Thoracic aorta (tissue), 2 donors: ENCODE measurements at regions not wholly inside any gene's neighbourhood (a gene's known extent, or its start where the extent isn't known, plus 50 kb on each side); places are given as distances from the start of the nearest gene placed in this dataset.

Source experiments
- ATAC-seq: fragments of 150-250 bp; one replicate; pipeline ENCODE4 v1.8.0; 2017; ENCODE audit warnings: low read depth; ENCODE audit not compliant: insufficient number of reproducible peaks, low FRiP score
- DNase-seq: peaks from one replicate; pipeline ENCODE4 v3.0.0-alpha.2; 2020; ENCODE audit warnings: low spot score
- H3K27ac ChIP-seq, 2 donors: fragments of 200-600 bp; sonication (generic); 1 replicate in 1 of 2; 2 replicates in 1 of 2; pipeline ENCODE4 v1.5.1; 2016; ENCODE audit warnings: mild to moderate bottlenecking in 2 of 2, moderate library complexity in 2 of 2
- H3K27me3 ChIP-seq: fragments of 200-600 bp; sonication (generic); replicated peaks from 2 replicates; pipeline ENCODE4 v1.6.0; 2016; ENCODE audit warnings: mild to moderate bottlenecking; ENCODE audit not compliant: insufficient read depth
- H3K36me3 ChIP-seq: fragments of 200-600 bp; sonication (generic); one replicate; pipeline ENCODE4 v1.5.1; 2016
- H3K4me1 ChIP-seq, 2 donors: fragments of 200-600 bp; sonication (generic); 1 replicate in 1 of 2; 2 replicates in 1 of 2; pipeline versions ENCODE4 v1.5.1 to v1.6.0; 2016; ENCODE audit warnings: low read depth in 2 of 2, mild to moderate bottlenecking in 1 of 2; ENCODE audit not compliant: control insufficient read depth in 1 of 2
- H3K4me3 ChIP-seq: fragments of 200-600 bp; sonication (generic); 2 replicates; pipeline ENCODE4 v1.5.1; 2016; ENCODE audit warnings: mild to moderate bottlenecking
- H3K9me3 ChIP-seq: fragments of 200-600 bp; sonication (generic); 2 replicates; pipeline ENCODE4 v1.5.1; 2016
- CTCF ChIP-seq: fragments of 200-600 bp; sonication (generic); IDR thresholded peaks from one replicate; pipeline ENCODE4 v1.5.1; 2019; ENCODE audit warnings: antibody characterized with exemption

DNA sequence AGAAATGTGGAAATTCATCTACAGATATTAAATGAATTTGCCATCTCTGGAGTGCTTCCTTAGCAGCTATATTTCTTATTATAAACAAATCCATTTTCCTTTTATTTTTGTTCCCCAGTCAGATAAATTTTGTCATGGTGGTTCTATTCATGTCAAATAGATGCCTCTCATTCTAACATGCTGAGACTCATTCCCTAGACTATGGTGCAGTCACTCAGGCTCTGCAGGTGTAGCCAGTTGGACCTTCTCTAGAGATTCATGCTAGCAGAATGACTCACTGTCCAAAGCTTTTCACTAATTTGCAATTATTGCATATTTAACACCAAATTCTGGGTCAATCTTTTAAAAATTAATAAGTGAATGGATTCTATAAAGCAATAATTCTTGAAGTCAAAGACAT, 1392.7 kb downstream of the PCDH7 start:
- TF ChIP-seq CTCF = no peak
- Histone ChIP-seq H3K27ac (no peak overlapping the region), H3K9me3 (no peaks in the 10 kb centered on the region), H3K36me3 (no peaks in the 10 kb centered on the region), H3K4me1 (no peaks in the 10 kb centered on the region), H3K27me3 (no peaks in the 10 kb centered on the region), H3K4me3 (no peak overlapping the region)
- DNase-seq (no peak), ATAC-seq (no peak)

DNA sequence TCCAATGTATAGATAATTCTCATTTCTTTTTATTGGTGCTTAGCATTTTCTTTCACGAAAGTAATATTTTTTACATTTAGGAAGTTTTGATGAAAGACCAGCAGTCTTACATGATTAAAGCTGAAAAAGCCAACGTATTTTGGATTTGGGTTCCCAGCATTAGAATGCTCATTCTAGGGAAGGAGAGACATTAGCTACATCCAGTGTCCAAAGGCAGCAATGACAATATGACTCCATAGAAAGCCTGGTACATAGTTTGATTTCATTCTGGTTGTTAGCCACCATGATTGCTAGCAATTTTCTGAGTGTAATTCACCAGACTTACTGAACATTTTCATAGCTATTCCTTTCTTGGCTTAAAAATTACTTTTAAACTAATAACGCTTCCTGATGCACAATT, 1397.5 kb downstream of the PCDH7 start:
- ATAC-seq = no peak
- no peaks in the 10 kb centered on the region for H3K27me3 ChIP-seq
- no peaks in the 10 kb centered on the region for H3K9me3 ChIP-seq
- H3K36me3 ChIP-seq = no peaks in the 10 kb centered on the region
- DNase-seq = no peak
- H3K27ac ChIP-seq = no peak overlapping the region
- H3K4me3 ChIP-seq = no peak overlapping the region
- no peak for TF ChIP-seq CTCF
- no peaks in the 10 kb centered on the region for H3K4me1 ChIP-seq

DNA sequence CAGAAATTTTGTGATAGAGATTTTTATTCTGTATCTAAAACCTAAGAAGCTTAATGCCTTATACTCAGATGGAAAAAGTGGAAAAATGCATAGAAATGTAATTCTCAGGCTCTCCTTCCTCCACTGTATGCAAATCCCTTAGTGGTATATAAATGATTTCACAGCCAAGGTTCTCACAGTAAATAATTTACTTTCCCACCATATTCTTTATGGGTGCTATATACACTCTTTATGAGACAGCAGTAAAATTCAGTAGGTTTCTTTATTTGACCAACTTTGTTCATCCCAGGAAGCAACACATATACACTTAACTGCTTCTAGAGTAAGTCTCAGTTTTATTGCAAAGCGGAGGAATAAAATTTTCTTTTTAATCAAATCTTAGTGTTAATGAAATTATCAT, 1399.7 kb downstream of the PCDH7 start:
- Histone ChIP-seq H3K27ac (no peak overlapping the region), H3K27me3 (no peaks in the 10 kb centered on the region), H3K36me3 (no peaks in the 10 kb centered on the region), H3K4me3 (no peak overlapping the region), H3K4me1 (no peaks in the 10 kb centered on the region), H3K9me3 (no peaks in the 10 kb centered on the region)
- TF ChIP-seq CTCF = no peak
- DNase-seq (no peak), ATAC-seq (no peak)

DNA sequence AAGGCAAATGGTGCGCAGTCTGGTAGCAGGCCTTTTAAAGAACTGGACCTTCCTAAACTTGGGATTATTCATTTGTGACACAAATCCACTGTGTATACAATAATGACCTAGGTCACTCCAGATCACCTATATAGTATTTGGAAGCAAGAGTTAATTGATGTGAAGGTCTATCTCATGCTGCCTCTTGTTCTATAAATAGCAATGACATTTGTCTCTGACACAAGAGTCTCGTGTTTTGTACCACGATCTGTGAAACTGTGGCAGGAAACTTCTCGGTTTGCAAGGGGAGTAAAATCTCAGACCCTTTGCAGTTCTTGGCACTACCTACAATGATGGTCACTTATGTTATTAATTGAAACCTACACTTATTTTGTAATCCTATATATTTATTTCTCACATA, 1408.4 kb downstream of the PCDH7 start:
- Histone ChIP-seq H3K36me3 (no peaks in the 10 kb centered on the region), H3K27me3 (no peaks in the 10 kb centered on the region), H3K4me1 (no peaks in the 10 kb centered on the region), H3K4me3 (no peak overlapping the region), H3K9me3 (no peaks in the 10 kb centered on the region), H3K27ac (no peak overlapping the region)
- ATAC-seq (no peak), DNase-seq (no peak)
- TF ChIP-seq CTCF = no peak

DNA sequence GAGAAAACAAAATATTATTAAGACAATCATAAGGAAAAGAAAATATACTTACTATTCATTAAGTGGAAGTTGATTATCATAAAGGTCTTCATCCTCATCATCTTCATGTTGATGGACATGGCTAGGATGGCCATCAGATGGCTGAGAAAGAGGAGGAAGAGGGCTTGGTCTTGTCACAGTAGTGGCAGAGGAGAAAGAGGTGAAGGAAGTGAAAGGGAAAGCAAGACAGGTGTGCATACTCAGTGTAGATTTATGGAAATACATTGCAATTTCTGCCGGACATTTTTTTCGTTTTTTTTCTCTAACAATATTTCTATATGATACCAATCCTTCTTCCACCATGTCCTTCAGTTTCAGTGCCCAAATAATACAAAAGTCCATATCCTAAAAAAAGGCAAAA, 1409.8 kb downstream of the PCDH7 start:
- no peaks in the 10 kb centered on the region for H3K9me3 ChIP-seq
- no peaks in the 10 kb centered on the region for H3K27me3 ChIP-seq
- ATAC-seq (no peak), DNase-seq (no peak)
- H3K4me3 ChIP-seq = no peak overlapping the region
- H3K4me1 ChIP-seq = no peaks in the 10 kb centered on the region
- no peaks in the 10 kb centered on the region for H3K36me3 ChIP-seq
- H3K27ac ChIP-seq = no peak overlapping the region
- TF ChIP-seq CTCF = no peak
